ENCODE measurements at regions not wholly inside any gene's neighbourhood (a gene's known extent, or its start where the extent isn't known, plus 50 kb on each side); places are given as distances from the start of the nearest gene placed in this dataset.

DNA sequence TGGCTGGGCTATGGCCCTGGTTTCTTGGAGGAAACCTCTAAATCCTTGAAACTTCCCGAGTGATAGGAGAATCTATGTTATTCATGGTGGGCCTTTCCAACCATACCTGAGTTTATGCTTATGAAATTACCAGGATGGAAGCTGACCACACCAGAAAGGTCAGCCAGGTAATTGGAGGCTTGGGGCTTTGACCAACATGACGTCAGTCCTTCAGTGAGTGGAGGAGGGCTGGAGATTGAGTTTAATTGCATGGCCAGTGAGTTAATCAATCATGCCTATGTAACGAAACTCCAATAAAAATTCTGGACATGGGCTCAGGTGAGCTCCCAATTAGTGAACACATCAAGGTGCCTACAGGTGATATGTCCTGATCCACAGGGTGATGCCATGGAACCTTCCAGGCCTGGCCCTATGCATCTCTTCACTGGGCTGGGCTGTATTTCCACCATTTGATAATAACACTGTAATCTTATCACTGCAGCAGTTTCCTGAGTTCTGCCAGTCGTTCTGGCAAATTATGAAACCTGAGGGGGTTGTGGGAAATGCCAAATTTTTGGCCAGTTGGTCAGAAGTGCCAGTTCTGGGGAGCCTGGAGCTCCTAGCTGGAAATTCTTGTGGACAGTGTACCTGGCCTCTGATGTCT is 106.5 kb downstream of the CDH26 start:
- TF ChIP-seq, protein P1, sequence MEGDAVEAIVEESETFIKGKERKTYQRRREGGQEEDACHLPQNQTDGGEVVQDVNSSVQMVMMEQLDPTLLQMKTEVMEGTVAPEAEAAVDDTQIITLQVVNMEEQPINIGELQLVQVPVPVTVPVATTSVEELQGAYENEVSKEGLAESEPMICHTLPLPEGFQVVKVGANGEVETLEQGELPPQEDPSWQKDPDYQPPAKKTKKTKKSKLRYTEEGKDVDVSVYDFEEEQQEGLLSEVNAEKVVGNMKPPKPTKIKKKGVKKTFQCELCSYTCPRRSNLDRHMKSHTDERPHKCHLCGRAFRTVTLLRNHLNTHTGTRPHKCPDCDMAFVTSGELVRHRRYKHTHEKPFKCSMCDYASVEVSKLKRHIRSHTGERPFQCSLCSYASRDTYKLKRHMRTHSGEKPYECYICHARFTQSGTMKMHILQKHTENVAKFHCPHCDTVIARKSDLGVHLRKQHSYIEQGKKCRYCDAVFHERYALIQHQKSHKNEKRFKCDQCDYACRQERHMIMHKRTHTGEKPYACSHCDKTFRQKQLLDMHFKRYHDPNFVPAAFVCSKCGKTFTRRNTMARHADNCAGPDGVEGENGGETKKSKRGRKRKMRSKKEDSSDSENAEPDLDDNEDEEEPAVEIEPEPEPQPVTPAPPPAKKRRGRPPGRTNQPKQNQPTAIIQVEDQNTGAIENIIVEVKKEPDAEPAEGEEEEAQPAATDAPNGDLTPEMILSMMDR (IDR thresholded peaks at IDR 0.05), result no peak
- ATAC-seq (ENCODE audit: low FRiP score) (no peak), DNase-seq (ENCODE audit: low spot score) (no peak)

DNA sequence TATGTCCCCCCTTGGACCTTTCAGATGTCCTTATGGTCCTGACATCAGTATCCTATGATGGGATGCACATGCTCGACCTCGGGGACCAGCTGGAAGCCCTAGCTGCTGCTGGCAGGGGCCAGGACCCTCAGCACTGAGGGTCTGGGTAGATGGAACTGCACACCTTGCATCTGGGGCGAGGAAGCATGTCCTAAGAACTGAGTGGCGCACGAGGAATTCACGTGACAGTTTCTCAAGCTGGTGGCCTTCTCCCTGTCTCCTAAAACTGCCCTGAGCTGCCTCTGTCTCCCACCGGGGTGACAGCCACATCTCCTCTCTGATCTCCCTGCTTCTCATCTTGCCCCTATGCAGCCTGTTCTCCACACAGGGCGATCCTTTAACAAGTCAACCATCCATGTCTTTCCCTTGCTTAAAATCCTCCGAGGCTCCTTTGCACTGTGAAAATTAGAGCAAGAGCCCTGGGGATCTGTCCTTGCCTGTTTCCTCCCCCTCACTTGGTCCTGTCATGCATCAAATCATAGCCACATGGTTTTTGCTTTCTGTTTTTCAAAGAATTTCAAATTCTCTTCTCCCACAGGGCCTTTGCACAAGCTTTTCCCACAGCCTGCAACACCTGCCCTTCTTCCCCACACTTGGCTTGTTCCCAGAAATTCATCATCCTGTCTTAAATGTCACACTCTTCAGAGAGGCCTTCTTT is 107.7 kb downstream of the CDH26 start:
- no peak for DNase-seq (ENCODE audit: low spot score)
- TF ChIP-seq, protein P1 (IDR thresholded peaks at IDR 0.05), result no peak
- ATAC-seq (ENCODE audit: low FRiP score), result no peak

DNA sequence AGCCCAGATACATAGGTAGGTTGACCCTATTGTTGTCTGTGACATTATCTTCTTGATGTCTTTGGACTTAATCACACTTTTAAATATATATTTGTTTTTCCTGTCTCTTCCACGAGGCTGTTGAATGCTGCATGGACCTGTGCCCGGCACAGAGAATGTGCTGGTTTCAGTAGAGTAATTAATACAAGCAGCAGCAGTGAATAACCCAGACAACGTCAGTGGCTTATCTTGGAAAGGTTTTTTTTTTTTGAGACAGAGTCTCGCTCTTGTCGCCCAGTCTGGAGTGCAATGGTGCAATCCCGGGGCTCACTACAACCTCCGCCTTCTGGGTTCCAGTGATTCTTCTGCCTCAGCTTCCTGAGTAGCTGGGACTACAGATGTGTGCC is 108.2 kb downstream of the CDH26 start:
- ATAC-seq (ENCODE audit: low FRiP score) (no peak), DNase-seq (ENCODE audit: low spot score) (no peak)
- TF ChIP-seq, protein P1 (IDR thresholded peaks at IDR 0.05), result no peak

DNA sequence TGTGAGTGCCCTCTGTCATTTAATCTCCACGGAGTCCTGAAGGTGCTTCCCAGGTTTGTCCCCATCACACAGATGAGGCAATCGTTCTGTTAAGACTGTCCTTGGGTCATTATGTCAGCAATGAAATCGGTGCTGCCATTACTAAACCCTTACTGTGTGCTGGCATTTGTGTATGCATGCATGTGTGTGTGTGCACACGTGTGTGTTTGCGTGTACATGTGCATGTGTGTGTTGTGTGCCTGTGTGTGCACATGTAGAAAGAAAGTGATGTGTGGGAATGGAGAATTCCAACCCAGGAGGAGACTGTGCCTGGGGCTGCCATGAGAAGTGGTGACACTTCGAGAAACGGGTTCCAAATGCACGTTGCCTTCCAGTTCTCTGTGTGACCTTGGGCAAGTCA is 110.3 kb downstream of the CDH26 start:
- ATAC-seq (ENCODE audit: low FRiP score) (no peak), DNase-seq (ENCODE audit: low spot score) (no peak)
- TF ChIP-seq, protein P1 (IDR thresholded peaks at IDR 0.05), result no peak

DNA sequence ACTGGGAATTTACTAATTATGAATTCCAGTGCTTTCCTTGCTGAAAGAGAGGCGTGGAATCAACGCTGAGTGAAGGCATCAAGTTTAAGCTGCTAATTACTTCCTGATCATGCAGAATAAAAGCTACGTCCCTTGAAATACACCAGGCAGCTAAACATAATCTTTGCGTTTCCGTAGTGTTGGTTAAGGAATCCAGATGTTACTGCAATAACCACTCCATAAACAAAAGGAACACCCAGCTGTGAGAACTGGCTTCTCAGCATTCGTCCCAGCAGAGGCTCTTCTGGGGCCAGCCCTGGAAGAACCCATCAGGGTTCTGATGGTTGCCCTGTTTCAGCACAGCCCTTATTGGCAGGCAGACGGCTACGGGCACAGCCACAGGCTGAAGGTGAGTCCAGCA is 111.4 kb downstream of the CDH26 start:
- ATAC-seq (ENCODE audit: low FRiP score) (no peak), DNase-seq (ENCODE audit: low spot score) (no peak)
- TF ChIP-seq, protein P1 (IDR thresholded peaks at IDR 0.05), result no peak

DNA sequence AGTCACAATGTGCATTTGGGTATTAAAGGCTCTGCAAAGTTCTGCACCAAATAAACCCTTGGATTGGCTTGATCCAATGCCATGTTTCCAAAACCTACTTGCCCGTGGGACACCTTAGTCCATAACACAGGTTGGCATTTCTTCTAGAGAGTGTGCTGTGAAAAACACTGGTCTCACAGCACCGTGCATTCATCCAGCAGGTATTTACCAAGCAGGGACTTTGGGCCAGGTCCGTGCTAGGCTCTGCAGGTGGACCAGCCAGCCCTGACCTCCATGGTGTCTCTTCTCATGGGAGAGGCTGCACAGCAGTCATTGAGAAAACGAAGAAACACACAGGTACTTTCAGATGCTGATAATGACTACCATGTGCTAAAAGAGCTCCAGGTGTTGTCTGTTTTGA is 112.6 kb downstream of the CDH26 start:
- no peak for ATAC-seq (ENCODE audit: low FRiP score)
- TF ChIP-seq, protein P1 (IDR thresholded peaks at IDR 0.05), result no peak
- no peak for DNase-seq (ENCODE audit: low spot score)

DNA sequence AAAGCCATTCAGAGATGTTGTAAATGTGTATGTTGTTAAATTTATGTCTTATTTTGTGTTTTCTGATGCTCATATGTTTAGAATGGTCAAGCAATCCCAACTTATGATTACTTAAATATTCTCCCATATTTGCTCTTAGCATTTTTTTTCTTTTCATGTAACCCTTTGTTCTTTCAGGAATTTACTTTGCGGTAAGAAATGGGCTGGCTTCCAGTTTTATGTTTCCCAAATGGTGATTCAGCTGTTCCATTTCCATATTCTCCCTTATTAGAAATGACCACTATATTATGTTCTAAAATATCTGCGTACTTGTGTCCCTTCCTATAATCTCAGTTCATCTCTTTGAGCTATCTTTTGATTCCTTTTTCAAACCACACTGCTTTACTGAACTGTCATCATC is 113.7 kb downstream of the CDH26 start:
- TF ChIP-seq, protein P1 (IDR thresholded peaks at IDR 0.05), result no peak
- no peak for ATAC-seq (ENCODE audit: low FRiP score)

More for the DNA sequence above, 113.7 kb downstream of the CDH26 start:
- no peak for DNase-seq (ENCODE audit: low spot score)
